Chondrocyte (in vitro differentiated cells): ENCODE measurements at regions not wholly inside any gene's neighbourhood (a gene's known extent, or its start where the extent isn't known, plus 50 kb on each side); places are given as distances from the start of the nearest gene placed in this dataset.
"Not testable (repeated sequence)": the region's sequence is repeated elsewhere in the genome, so short reads cannot be mapped to it uniquely, and the experiment has no call there.

Experiments used
- DNase-seq: peaks from one replicate; pipeline ENCODE4 v3.0.0; 2021; ENCODE audit warnings: mixed read lengths, low spot score
- H3K27ac Mint-ChIP-seq: one replicate; pipeline ENCODE4 v1.8.0; 2021; ENCODE audit warnings: mild to moderate bottlenecking, moderate library complexity, mixed read lengths; ENCODE audit not compliant: unreplicated experiment
- H3K27me3 Mint-ChIP-seq: 2 replicates; pipeline ENCODE4 v1.8.0; 2021; ENCODE audit warnings: low read depth, mixed read lengths
- H3K36me3 Mint-ChIP-seq: 2 replicates; pipeline ENCODE4 v1.8.0; 2021; ENCODE audit warnings: low read depth, mixed read lengths
- H3K4me1 Mint-ChIP-seq: 2 replicates; pipeline ENCODE4 v1.8.0; 2021; ENCODE audit warnings: low read depth, mild to moderate bottlenecking, mixed read lengths
- H3K4me3 Mint-ChIP-seq: one replicate; pipeline ENCODE4 v1.8.0; 2021; ENCODE audit warnings: mild to moderate bottlenecking, moderate library complexity, mixed read lengths; ENCODE audit not compliant: unreplicated experiment
- H3K9me3 Mint-ChIP-seq: 2 replicates; pipeline ENCODE4 v1.8.0; 2021; ENCODE audit warnings: low read depth, mixed read lengths
- TF ChIP-seq, protein P1 (sequence below): fragments of 200-600 bp; sonication (generic); IDR thresholded peaks from 2 replicates; pipeline ENCODE4 v1.5.0; 2021; ENCODE audit warnings: antibody characterized with exemption, mild to moderate bottlenecking, moderate library complexity

DNA sequence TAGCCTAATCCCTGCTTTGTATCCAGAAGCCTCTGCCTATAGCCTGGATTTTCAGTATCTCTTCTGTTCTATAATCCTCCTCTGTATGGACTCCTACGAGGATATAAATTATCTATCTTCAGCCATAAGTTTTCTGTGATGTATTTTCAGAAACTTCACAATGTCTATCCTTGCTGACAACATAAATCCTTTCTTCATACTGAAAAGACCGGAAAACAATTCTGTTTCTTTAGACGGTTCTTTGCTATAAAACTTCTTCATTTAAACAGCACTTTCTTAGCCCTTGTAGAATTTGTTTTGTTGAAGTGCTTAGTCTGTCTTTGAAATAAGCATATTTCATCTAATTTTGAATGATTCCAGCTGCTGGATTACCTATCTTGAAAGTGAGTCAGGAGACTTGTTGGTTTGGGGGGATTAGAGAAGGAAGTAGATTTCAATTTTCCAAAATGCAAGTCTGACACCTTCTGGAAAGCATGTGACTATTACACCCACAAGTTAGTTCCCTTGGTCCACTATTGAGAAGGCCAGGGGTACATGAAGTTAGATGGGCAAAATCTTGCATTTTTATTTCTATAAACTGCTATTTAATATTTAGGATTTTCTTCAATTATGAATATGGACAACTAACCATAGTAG, 96.3 kb upstream of the RANBP3L start:
- H3K4me1 Mint-ChIP-seq = peaks cover 24% of the 10 kb centered on the region

DNA sequence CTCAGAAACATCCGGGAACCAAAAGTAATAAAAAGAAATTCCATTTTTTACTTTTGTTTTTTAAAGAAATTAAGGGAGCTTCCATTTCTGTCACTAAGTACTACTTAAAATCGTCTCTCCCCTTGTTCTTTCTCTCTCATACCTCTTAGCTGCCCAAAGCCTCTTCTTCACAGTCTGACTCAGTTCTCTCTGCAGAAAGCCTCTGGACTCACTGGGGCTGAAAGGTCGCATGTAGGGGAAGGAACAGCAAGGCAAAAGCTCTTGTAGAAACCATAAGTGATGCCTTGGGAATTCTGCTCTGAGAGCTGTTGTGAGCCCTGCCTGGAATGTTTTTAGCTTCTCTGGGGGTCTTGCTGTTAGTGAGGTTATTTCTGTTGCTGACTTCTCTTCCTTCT, 100.8 kb upstream of the RANBP3L start:
- TF ChIP-seq, protein P1, sequence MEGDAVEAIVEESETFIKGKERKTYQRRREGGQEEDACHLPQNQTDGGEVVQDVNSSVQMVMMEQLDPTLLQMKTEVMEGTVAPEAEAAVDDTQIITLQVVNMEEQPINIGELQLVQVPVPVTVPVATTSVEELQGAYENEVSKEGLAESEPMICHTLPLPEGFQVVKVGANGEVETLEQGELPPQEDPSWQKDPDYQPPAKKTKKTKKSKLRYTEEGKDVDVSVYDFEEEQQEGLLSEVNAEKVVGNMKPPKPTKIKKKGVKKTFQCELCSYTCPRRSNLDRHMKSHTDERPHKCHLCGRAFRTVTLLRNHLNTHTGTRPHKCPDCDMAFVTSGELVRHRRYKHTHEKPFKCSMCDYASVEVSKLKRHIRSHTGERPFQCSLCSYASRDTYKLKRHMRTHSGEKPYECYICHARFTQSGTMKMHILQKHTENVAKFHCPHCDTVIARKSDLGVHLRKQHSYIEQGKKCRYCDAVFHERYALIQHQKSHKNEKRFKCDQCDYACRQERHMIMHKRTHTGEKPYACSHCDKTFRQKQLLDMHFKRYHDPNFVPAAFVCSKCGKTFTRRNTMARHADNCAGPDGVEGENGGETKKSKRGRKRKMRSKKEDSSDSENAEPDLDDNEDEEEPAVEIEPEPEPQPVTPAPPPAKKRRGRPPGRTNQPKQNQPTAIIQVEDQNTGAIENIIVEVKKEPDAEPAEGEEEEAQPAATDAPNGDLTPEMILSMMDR = no peak
- H3K36me3 Mint-ChIP-seq = no peaks in the 10 kb centered on the region
- H3K27ac Mint-ChIP-seq = no peak overlapping the region
- no peak for DNase-seq
- peaks cover 37% of the 10 kb centered on the region for H3K4me1 Mint-ChIP-seq
- peaks cover 4% of the 10 kb centered on the region for H3K27me3 Mint-ChIP-seq
- no peak overlapping the region for H3K4me3 Mint-ChIP-seq
- H3K9me3 Mint-ChIP-seq = no peaks in the 10 kb centered on the region

More for the DNA sequence above, 96.3 kb upstream of the RANBP3L start:
- H3K4me3 Mint-ChIP-seq = no peak overlapping the region
- no peaks in the 10 kb centered on the region for H3K9me3 Mint-ChIP-seq
- H3K36me3 Mint-ChIP-seq = no peaks in the 10 kb centered on the region
- peaks cover 4% of the 10 kb centered on the region for H3K27me3 Mint-ChIP-seq
- H3K27ac Mint-ChIP-seq = no peak overlapping the region
- TF ChIP-seq, protein P1 = peak; percentile 83
- DNase-seq = no peak

DNA sequence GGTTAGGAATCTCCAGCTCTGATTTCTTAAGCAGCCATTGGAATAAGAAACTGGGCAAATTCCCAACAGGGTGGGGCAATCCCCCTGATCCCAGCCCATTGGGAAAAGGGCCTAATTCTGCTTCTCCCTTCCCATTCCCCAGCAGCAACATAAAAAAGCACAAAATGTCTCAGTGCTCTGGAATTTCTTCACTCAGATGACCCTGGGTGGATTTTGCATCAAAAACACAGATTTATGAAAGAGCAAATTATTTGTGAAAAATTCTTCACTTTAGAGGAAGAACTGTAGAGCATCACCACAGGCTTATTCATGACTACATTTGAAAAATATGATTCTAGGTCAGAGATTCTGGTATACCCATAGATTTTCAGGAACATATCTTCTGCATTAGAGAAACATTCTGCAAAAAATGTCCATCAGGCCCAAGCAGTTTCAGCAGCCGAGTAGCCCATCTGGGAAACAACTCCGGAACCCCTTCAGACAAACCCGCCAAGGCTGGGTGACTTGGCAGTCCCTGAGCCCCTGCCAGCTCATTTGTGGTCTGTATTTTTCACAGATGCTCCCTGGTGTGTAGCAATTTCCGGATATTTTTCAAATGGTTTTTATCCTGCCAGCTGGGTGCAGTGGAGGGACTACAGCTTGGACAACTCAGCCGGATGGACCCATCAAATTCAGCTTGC, 102.1 kb upstream of the RANBP3L start:
- peak overlapping the region; percentile 90 for H3K27ac Mint-ChIP-seq
- peaks cover 4% of the 10 kb centered on the region for H3K27me3 Mint-ChIP-seq
- DNase-seq = no peak
- TF ChIP-seq, protein P1 = no peak
- peaks cover 33% of the 10 kb centered on the region for H3K4me1 Mint-ChIP-seq
- no peaks in the 10 kb centered on the region for H3K36me3 Mint-ChIP-seq
- peaks cover 2% of the 10 kb centered on the region for H3K9me3 Mint-ChIP-seq
- H3K4me3 Mint-ChIP-seq = peak overlapping the region; percentile 13

DNA sequence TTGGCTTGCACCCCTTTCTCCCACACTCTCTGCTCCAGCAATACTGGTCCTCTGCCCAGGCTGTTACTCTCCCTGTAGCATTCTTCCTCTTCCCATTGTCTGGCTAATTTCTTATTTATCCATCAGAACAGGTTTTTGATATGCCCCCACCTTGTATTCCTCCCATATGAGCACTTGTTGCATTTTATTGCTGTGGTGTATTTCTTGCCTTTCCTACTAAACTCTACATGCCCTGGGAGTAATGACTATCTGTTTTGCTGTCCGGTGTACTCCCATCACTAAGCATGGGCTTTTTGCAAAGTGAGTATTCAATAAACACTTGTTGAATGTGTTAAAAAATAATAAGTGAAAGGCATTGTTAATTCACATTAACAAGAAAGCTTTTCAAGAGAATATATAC, 104.3 kb upstream of the RANBP3L start:
- Mint-ChIP-seq H3K4me3 (no peak overlapping the region), H3K27me3 (no peaks in the 10 kb centered on the region), H3K4me1 (peaks cover 33% of the 10 kb centered on the region), H3K27ac (no peak overlapping the region), H3K9me3 (peaks cover 11% of the 10 kb centered on the region), H3K36me3 (no peaks in the 10 kb centered on the region)
- no peak for DNase-seq
- TF ChIP-seq, protein P1 = no peak

DNA sequence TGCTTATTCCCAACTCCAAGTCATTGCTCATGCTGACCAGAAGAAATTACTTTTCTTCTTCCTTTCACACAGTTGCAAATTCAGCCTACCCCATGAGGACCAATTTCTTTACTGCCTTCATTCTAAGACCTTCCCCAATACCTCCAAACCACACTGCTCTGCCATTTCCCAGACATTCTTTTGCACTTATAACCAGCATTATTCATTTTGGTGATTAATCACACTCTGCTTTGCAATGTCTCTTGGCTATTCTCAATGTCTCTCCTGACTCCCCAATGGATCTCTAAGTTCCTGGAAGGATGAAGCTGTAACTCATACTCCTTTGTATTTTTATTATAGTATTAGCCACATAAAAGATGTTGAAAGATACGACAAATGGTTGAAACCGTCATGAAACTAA, 105.7 kb upstream of the RANBP3L start:
- Mint-ChIP-seq H3K27me3 (no peaks in the 10 kb centered on the region), H3K9me3 (peaks cover 11% of the 10 kb centered on the region), H3K4me1 (peaks cover 33% of the 10 kb centered on the region), H3K4me3 (no peak overlapping the region), H3K36me3 (no peaks in the 10 kb centered on the region), H3K27ac (no peak overlapping the region)
- TF ChIP-seq, protein P1 = no peak
- no peak for DNase-seq

DNA sequence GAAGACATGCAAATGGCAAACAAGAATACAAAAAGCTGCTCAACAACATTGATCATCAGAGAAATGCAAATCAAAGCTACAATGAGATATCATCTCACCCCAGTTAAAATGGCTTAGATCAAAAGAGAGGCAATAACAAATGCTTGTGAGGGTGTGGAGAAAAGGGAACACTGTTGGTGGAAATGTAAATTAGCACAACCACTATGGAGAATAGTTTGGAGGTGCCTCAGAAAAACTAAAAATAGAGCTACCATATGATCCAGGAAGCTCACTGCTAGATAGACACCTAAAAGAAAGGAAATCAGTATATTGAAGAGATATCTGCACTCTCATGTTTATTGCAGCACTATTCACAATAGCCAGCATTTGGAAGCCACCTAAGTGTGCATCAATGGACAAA, 108.0 kb upstream of the RANBP3L start:
- H3K27ac Mint-ChIP-seq, DNase-seq, H3K4me3 Mint-ChIP-seq, H3K36me3 Mint-ChIP-seq: not testable (repeated sequence)
- peaks cover 11% of the 10 kb centered on the region for H3K9me3 Mint-ChIP-seq
- peaks cover 11% of the 10 kb centered on the region for H3K4me1 Mint-ChIP-seq
- peaks cover 15% of the 10 kb centered on the region for H3K27me3 Mint-ChIP-seq

DNA sequence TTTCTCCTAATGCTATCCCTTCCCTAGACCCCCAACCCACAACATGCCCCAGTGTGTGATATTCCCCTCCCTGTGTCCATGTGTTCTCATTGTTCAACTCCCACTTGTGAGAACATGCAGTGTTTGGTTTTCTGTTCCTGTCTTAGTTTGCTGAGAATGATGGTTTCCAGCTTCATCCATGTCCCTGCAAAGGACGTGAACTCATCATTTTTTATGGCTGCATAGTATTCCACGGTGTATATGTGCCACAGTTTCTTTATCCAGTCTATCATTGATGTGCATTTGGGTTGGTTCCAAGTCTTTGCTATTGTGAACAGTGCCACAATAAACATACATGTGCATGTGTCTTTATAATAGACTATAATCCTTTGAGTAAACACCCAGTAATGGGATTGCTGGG, 109.0 kb upstream of the RANBP3L start:
- H3K4me3 Mint-ChIP-seq, H3K4me1 Mint-ChIP-seq, DNase-seq, H3K27ac Mint-ChIP-seq, H3K36me3 Mint-ChIP-seq: not testable (repeated sequence)
- Mint-ChIP-seq H3K9me3 (peaks cover 11% of the 10 kb centered on the region), H3K27me3 (peaks cover 15% of the 10 kb centered on the region)
